Kidney (tissue), 10 donors: ENCODE measurements at regions not wholly inside any gene's neighbourhood (a gene's known extent, or its start where the extent isn't known, plus 50 kb on each side); places are given as distances from the start of the nearest gene placed in this dataset.
"Not testable (repeated sequence)": the region's sequence is repeated elsewhere in the genome, so short reads cannot be mapped to it uniquely, and the experiment has no call there.

Experiments used
- DNase-seq, 5 donors: peaks; one replicate each; pipeline ENCODE4 v3.0.0-alpha.2; 2013 to 2020
- FAIRE-seq: peaks from 2 replicates; lab custom pipeline; 2012; peaks lifted over from hg19 to GRCh38; lab: Jason Lieb, UNC
- H3K27ac ChIP-seq, 2 donors: one replicate each; pipeline ENCODE4 v1.7.0; 2013; ENCODE audit warnings: low read depth in 2 of 2, low read length in 2 of 2, inconsistent platforms in 1 of 2
- H3K27me3 ChIP-seq: one replicate; pipeline ENCODE4 v1.7.1; 2013; ENCODE audit warnings: low read length, inconsistent platforms; ENCODE audit not compliant: control insufficient read depth, insufficient read depth
- H3K36me3 ChIP-seq, 3 donors: one replicate each; pipeline versions ENCODE4 v1.7.0 to v1.7.1; 2013; ENCODE audit warnings: low read length in 3 of 3, control low read depth in 1 of 3, inconsistent platforms in 1 of 3; ENCODE audit not compliant: insufficient read depth in 3 of 3, control insufficient read depth in 2 of 3
- H3K4me1 ChIP-seq, 3 donors: one replicate each; pipeline versions ENCODE4 v1.7.0 to v1.7.1; 2013; ENCODE audit warnings: low read length in 3 of 3, inconsistent platforms in 1 of 3, low read depth in 1 of 3; ENCODE audit not compliant: control insufficient read depth in 2 of 3, insufficient read depth in 2 of 3
- H3K4me3 ChIP-seq, 3 donors: one replicate each; pipeline versions ENCODE4 v1.7.0 to v1.8.1; 2013; ENCODE audit warnings: low read length in 3 of 3, control low read depth in 1 of 3, inconsistent platforms in 1 of 3
- H3K9ac ChIP-seq, 3 donors: one replicate each; pipeline versions ENCODE4 v1.7.0 to v1.7.1; 2013; ENCODE audit warnings: low read length in 3 of 3, control low read depth in 1 of 3, inconsistent platforms in 1 of 3
- H3K9me3 ChIP-seq, 3 donors: one replicate each; pipeline versions ENCODE4 v1.7.0 to v1.7.1; 2013; ENCODE audit warnings: low read length in 3 of 3, control low read depth in 1 of 3, inconsistent platforms in 1 of 3; ENCODE audit not compliant: control insufficient read depth in 2 of 3, insufficient read depth in 1 of 3
- intact Hi-C: fragments of 100-400 bp; cut with DNase I; formaldehyde crosslinking; loops from one replicate; pipeline ENCODE4 v1.11.1; 2022
- donor health status: control.
- donor health status: control.
- donor health status: DM: yes; HTN: yes; CAD: no.
- donor health status: Normal renal cell carcinoma (clear cell type).

DNA sequence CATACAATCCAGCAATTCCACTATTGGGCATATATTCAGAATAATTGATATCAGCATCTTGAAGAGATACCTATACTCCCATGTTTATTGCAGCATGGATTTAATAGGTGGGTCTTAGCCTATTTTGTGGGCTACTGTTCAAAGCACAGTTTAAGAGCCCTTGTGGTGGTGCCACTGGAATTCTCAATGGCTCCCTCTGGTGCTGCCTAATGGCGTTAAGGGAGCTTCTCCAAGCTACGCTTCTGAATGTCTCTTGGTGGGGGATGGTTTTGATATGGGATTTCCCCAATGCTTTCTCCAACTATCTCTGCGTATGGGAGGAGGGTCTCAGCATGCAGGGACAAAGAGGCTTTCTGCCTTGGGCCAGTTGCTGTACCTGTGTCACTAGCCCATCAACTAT lies 188.3 kb downstream of the ZFY start:
- H3K27me3 ChIP-seq, FAIRE-seq, intact Hi-C loops, H3K9ac ChIP-seq, H3K4me1 ChIP-seq, H3K9me3 ChIP-seq, H3K27ac ChIP-seq, H3K36me3 ChIP-seq, DNase-seq, H3K4me3 ChIP-seq: not testable (repeated sequence)

DNA sequence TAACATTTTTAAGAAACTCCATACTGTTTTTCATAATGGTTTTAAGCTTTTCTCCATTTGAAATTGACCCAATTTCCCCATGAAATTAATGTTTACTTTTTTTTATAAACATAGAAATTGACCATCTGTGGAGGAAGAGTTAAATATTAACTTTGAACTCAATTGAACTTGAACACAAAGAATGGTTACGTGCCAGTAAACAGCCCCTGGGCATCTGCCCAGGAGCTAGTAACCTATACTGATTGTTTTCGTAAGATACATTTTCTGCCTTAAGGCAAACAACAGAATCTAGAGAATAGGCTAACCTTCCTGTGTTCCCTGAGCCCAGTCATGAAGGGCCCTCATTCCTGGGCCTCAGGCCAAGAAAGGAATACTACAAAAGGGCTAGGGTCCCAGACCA lies 235.9 kb downstream of the ZFY start:
- H3K27ac ChIP-seq, H3K36me3 ChIP-seq, H3K4me3 ChIP-seq, H3K27me3 ChIP-seq, FAIRE-seq, H3K9me3 ChIP-seq, DNase-seq, H3K4me1 ChIP-seq, intact Hi-C loops, H3K9ac ChIP-seq: not testable (repeated sequence)

DNA sequence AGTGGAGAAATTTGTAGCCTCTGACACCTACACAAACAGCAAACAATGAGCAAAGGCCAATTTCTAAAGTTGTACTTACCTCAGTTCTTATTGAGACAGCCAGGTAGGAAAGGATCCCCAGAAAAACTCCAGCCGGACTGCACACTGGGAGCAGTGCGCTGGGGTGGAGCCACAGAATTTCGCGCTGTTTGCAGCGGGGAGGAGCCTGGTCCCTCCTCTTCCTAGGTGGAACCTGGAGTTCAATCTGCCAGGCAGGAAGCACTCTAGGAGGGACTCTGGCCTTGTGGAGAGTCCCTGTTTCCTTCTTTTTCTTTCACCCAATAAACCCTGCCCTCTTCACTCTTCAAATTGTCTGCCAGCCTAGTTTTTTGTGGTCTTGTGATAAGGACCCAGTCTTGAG lies 259.9 kb downstream of the ZFY start:
- H3K9me3 ChIP-seq, H3K27me3 ChIP-seq, FAIRE-seq, H3K27ac ChIP-seq, H3K4me3 ChIP-seq, intact Hi-C loops, H3K9ac ChIP-seq, H3K4me1 ChIP-seq, DNase-seq, H3K36me3 ChIP-seq: not testable (repeated sequence)

DNA sequence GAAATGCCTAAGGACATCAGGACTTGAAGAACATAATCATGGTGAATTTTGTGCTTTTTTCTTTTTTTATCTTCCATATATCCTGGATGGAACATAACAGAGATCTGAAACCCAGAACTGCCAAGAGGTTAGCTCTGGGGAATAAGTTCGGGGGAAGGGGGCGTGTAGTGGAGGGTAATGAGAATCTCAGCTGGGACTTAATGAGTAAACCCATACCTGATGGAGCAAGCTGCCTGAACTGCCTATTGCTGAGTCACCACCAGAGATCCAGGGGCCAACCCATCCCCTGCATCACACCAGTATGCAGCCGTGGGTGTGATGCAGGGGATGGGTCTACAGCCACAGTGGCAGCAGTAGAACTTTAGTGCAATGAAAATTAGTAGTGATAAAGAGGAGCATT lies 267.1 kb downstream of the ZFY start:
- not testable (repeated sequence) for H3K4me3 ChIP-seq

DNA sequence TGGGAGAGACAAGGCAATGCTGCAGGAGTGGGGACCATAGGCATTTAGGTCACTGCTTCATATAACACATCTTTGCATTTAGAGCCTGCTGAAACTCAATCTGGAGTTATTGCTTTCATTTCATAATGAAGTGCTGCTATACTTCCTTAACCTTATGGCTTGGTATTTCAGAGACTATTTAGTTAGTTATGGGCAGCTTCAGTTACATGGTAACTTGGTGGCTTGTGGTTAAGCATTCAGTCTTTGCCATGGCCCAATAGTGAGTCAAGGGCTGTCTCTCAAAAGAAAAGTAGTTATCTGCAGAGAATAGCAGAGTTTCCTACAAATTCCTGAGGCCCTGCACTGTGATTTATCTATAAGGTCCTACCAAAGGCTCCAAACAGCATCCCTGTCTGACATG lies 271.6 kb downstream of the ZFY start:
- FAIRE-seq, H3K27ac ChIP-seq, DNase-seq, intact Hi-C loops, H3K4me1 ChIP-seq, H3K9me3 ChIP-seq, H3K9ac ChIP-seq, H3K27me3 ChIP-seq, H3K36me3 ChIP-seq, H3K4me3 ChIP-seq: not testable (repeated sequence)

More for the DNA sequence above, 267.1 kb downstream of the ZFY start:
- H3K27me3 ChIP-seq, FAIRE-seq, intact Hi-C loops, H3K9me3 ChIP-seq, H3K9ac ChIP-seq, H3K36me3 ChIP-seq, H3K27ac ChIP-seq, DNase-seq, H3K4me1 ChIP-seq: not testable (repeated sequence)

DNA sequence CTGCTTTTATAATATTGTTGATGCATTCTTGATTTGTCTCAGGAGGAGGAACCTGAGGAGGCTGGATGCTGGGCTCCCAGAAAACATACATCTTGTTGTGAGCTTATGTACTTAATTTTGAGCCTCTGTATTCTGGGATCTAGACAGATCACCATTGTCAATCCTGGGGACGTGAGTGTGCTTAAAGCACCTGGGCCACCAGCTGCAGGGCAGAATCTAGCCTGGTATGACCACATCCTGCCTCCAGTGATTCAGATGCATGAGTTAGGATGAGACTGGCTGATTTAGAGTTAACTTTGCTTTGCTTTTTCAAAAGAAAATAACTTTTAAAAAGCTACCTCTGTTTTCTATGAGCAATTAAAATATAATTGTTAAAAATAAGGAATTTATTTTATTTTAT lies 278.0 kb downstream of the ZFY start:
- FAIRE-seq, H3K9ac ChIP-seq, intact Hi-C loops, H3K4me1 ChIP-seq, H3K4me3 ChIP-seq, DNase-seq, H3K27ac ChIP-seq, H3K9me3 ChIP-seq, H3K27me3 ChIP-seq, H3K36me3 ChIP-seq: not testable (repeated sequence)

DNA sequence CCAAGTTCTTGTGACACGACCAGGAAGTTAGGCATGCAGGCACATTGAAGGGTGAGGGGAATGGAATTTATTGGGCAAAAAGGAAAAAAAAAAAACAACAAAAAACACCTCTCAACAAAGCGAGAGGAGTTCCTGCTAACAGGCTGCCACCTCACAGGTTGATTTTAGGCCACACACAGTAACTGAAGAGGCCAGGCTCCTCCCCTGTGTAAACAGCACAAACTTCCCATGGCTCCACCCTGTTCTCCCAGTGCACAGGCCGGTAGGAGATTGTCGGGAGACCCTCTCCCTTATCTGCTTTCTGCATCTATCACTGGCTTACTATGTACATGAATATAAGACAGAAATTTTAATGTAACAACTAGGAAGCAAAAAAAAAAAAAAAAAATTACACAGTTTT lies 283.0 kb downstream of the ZFY start:
- H3K27ac ChIP-seq, intact Hi-C loops, DNase-seq, H3K36me3 ChIP-seq, H3K4me1 ChIP-seq, H3K4me3 ChIP-seq, H3K27me3 ChIP-seq, H3K9me3 ChIP-seq, H3K9ac ChIP-seq, FAIRE-seq: not testable (repeated sequence)

DNA sequence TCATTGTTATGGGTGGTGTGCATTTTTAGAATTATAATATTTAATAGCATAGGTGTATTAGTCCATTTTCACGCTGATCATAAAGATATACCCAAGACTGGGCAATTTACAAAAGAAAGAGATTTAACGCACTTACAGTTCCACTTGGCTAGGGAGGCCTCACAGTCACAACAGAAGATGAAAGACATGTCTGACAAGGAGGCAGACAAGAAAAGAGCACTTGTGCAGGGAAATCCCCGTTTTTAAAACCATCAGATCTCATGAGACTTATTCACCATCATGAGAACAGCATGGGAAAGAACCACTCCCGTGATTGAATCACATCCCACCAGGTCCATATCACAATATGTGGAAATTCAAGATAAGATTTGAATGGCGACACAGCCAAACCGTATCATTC lies 283.4 kb downstream of the ZFY start:
- intact Hi-C loops, H3K4me1 ChIP-seq, H3K4me3 ChIP-seq, H3K36me3 ChIP-seq, H3K9me3 ChIP-seq, H3K27ac ChIP-seq, DNase-seq, H3K27me3 ChIP-seq, FAIRE-seq, H3K9ac ChIP-seq: not testable (repeated sequence)

DNA sequence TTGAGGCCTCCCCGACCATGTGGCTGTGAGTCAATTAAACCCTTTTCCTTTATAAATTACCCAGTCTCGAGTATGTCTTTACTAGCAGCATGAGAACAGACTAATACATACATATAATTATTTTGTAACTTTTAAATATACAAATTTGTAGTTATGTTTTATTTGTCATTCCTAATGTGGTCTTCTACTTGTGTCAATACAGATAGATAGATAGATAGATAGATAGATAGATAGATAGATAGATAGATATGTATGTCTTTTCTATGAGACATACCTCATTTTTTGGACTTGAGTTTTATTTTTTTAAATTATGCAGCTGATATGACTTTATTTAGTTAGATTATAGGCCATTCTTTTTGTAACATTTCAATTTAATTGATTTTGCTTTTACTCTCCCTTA lies 316.0 kb upstream of the TGIF2LY start:
- intact Hi-C loops, H3K36me3 ChIP-seq, FAIRE-seq, H3K4me3 ChIP-seq, H3K9ac ChIP-seq, H3K27ac ChIP-seq, H3K4me1 ChIP-seq, H3K9me3 ChIP-seq, H3K27me3 ChIP-seq, DNase-seq: not testable (repeated sequence)
